ENCODE measurements at regions not wholly inside any gene's neighbourhood (a gene's known extent, or its start where the extent isn't known, plus 50 kb on each side); places are given as distances from the start of the nearest gene placed in this dataset.

GRCh38 chr3:28612232-28612631, 263.6 kb upstream of the AZI2 start:
- H3K79me2 ChIP-seq (ENCODE audit: control insufficient read depth, insufficient read depth, low read length): no peaks in the 10 kb centered on the region
- no peak overlapping the region for H3K27ac ChIP-seq (ENCODE audit: control insufficient read depth, insufficient read depth, low read length)
- no peak overlapping the region for H2AFZ ChIP-seq (ENCODE audit: control insufficient read depth, low read length)
- H3K4me1 ChIP-seq (ENCODE audit: control insufficient read depth, extremely low read depth, insufficient read depth, low read length): no peaks in the 10 kb centered on the region
- DNase-seq (ENCODE audit: low read depth, low spot score): no peak
- no peak for FAIRE-seq
- no peaks in the 10 kb centered on the region for H4K20me1 ChIP-seq (ENCODE audit: control insufficient read depth, extremely low read depth, insufficient read depth, low read length)
- no peaks in the 10 kb centered on the region for H3K9me3 ChIP-seq (ENCODE audit: control insufficient read depth, low read depth, low read length)
- no peak overlapping the region for H3K9ac ChIP-seq (ENCODE audit: control insufficient read depth, extremely low read depth, insufficient read depth, low read length)
- TF ChIP-seq CTCF (optimal IDR thresholded peaks at IDR 0.05 in 1 of 3, IDR thresholded peaks at IDR 0.05 in 1 of 3, conservative IDR thresholded peaks at IDR 0.05 in 1 of 3; ENCODE audit: extremely low read depth in 1 of 3, insufficient read depth in 2 of 3, low read length in 3 of 3) (no peak), EZH2 (IDR thresholded peaks at IDR 0.05; ENCODE audit: low read length) (no peak)
- no peaks in the 10 kb centered on the region for H3K36me3 ChIP-seq (ENCODE audit: control insufficient read depth in 2 of 2, extremely low read depth in 1 of 2, insufficient read depth in 2 of 2, low read length in 2 of 2)
- H3K9me1 ChIP-seq (ENCODE audit: control insufficient read depth, extremely low read depth, insufficient read depth, low read length): no peaks in the 10 kb centered on the region
- dilution Hi-C loops (cut with MboI; ENCODE audit: extremely low pct_ligation_motif_present, low sequenced_read_pairs): no loop called here
- H3K27me3 ChIP-seq (ENCODE audit: control insufficient read depth, extremely low read depth, insufficient read depth, low read length): no peaks in the 10 kb centered on the region
- no peak overlapping the region for H3K4me3 ChIP-seq (ENCODE audit: control insufficient read depth in 2 of 3, extremely low read depth in 1 of 3, insufficient read depth in 2 of 3, low read depth in 1 of 3, low read length in 3 of 3)
- no peak overlapping the region for H3K4me2 ChIP-seq (ENCODE audit: control insufficient read depth, extremely low read depth, insufficient read depth, low read depth, low read length)

- Histone ChIP-seq H3K9me3 (ENCODE audit: control insufficient read depth, low read depth, low read length) (no peaks in the 10 kb centered on the region), H3K27me3 (ENCODE audit: control insufficient read depth, extremely low read depth, insufficient read depth, low read length) (no peaks in the 10 kb centered on the region), H2AFZ (ENCODE audit: control insufficient read depth, low read length) (no peak overlapping the region), H3K79me2 (ENCODE audit: control insufficient read depth, insufficient read depth, low read length) (no peaks in the 10 kb centered on the region), H3K27ac (ENCODE audit: control insufficient read depth, insufficient read depth, low read length) (no peak overlapping the region), H4K20me1 (ENCODE audit: control insufficient read depth, extremely low read depth, insufficient read depth, low read length) (no peaks in the 10 kb centered on the region), H3K36me3 (ENCODE audit: control insufficient read depth in 2 of 2, extremely low read depth in 1 of 2, insufficient read depth in 2 of 2, low read length in 2 of 2) (no peaks in the 10 kb centered on the region), H3K4me3 (ENCODE audit: control insufficient read depth in 2 of 3, extremely low read depth in 1 of 3, insufficient read depth in 2 of 3, low read depth in 1 of 3, low read length in 3 of 3) (no peak overlapping the region), H3K4me2 (ENCODE audit: control insufficient read depth, extremely low read depth, insufficient read depth, low read depth, low read length) (no peak overlapping the region), H3K4me1 (ENCODE audit: control insufficient read depth, extremely low read depth, insufficient read depth, low read length) (no peaks in the 10 kb centered on the region), H3K9ac (ENCODE audit: control insufficient read depth, extremely low read depth, insufficient read depth, low read length) (no peak overlapping the region), H3K9me1 (ENCODE audit: control insufficient read depth, extremely low read depth, insufficient read depth, low read length) (no peaks in the 10 kb centered on the region)
- no peak for DNase-seq (ENCODE audit: low read depth, low spot score)
- dilution Hi-C loops (cut with MboI; ENCODE audit: extremely low pct_ligation_motif_present, low sequenced_read_pairs): no loop called here
- TF ChIP-seq CTCF (optimal IDR thresholded peaks at IDR 0.05 in 1 of 3, IDR thresholded peaks at IDR 0.05 in 1 of 3, conservative IDR thresholded peaks at IDR 0.05 in 1 of 3; ENCODE audit: extremely low read depth in 1 of 3, insufficient read depth in 2 of 3, low read length in 3 of 3) (no peak), EZH2 (IDR thresholded peaks at IDR 0.05; ENCODE audit: low read length) (no peak)
- FAIRE-seq: no peak
Measured at GRCh38 chr3:28613511-28614106, 265.0 kb upstream of the AZI2 start.

Data from keratinocyte (primary cell).